ENCODE measurements at regions not wholly inside any gene's neighbourhood (a gene's known extent, or its start where the extent isn't known, plus 50 kb on each side); places are given as distances from the start of the nearest gene placed in this dataset.

GRCh38 chr9:86168256-86168655 lies 68.9 kb upstream of the GOLM1 start:
- ChIA-PET POLR2A (no interaction called here), CTCF (interaction anchor here (1.3 kb wide), 1 partner anchor 34 kb away, joined by 4 read pairs; no protein-coding TSS in a partner anchor)
- DNase-seq (ENCODE audit: extremely low spot score) = no peak
- TF ChIP-seq, protein P1, sequence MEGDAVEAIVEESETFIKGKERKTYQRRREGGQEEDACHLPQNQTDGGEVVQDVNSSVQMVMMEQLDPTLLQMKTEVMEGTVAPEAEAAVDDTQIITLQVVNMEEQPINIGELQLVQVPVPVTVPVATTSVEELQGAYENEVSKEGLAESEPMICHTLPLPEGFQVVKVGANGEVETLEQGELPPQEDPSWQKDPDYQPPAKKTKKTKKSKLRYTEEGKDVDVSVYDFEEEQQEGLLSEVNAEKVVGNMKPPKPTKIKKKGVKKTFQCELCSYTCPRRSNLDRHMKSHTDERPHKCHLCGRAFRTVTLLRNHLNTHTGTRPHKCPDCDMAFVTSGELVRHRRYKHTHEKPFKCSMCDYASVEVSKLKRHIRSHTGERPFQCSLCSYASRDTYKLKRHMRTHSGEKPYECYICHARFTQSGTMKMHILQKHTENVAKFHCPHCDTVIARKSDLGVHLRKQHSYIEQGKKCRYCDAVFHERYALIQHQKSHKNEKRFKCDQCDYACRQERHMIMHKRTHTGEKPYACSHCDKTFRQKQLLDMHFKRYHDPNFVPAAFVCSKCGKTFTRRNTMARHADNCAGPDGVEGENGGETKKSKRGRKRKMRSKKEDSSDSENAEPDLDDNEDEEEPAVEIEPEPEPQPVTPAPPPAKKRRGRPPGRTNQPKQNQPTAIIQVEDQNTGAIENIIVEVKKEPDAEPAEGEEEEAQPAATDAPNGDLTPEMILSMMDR (IDR thresholded peaks at IDR 0.05; ENCODE audit: control extremely low read depth, extremely low read depth, low read depth, missing control alignments) = no peak

GRCh38 chr9:86166546-86166945 lies 67.2 kb upstream of the GOLM1 start:
- ChIA-PET POLR2A (no interaction called here), CTCF (interaction anchor here (1.1 kb wide), 1 partner anchor 11 kb away, joined by 3 read pairs; no protein-coding TSS in a partner anchor)
- DNase-seq (ENCODE audit: extremely low spot score) = no peak
- TF ChIP-seq, protein P1 (IDR thresholded peaks at IDR 0.05; ENCODE audit: control extremely low read depth, extremely low read depth, low read depth, missing control alignments) = no peak

- ChIA-PET CTCF (no interaction called here), POLR2A (no interaction called here)
- TF ChIP-seq, protein P1 (IDR thresholded peaks at IDR 0.05; ENCODE audit: control extremely low read depth, extremely low read depth, low read depth, missing control alignments) = no peak
Observed at GRCh38 chr9:86163503-86163902, 64.1 kb upstream of the GOLM1 start.

More at GRCh38 chr9:86163503-86163902, 64.1 kb upstream of the GOLM1 start:
- DNase-seq (ENCODE audit: extremely low spot score) = no peak

All from GM10248 (cell line).